AG04450 (cell line): ENCODE measurements at regions not wholly inside any gene's neighbourhood (a gene's known extent, or its start where the extent isn't known, plus 50 kb on each side); places are given as distances from the start of the nearest gene placed in this dataset.

Experiments
- CTCF ChIA-PET: fragments of 300-600, 350-600 bp; formaldehyde crosslinking; extraction: SDS; loops from one replicate; lab custom pipeline; 2022; ENCODE audit warnings: antibody characterized with exemption, inconsistent platforms; lab: Charles Lee
- POLR2A ChIA-PET: fragments of 350-600 bp; formaldehyde crosslinking; extraction: SDS; loops from one replicate; lab custom pipeline; 2021; ENCODE audit warnings: antibody characterized with exemption, inconsistent platforms; lab: Yijun Ruan, JAX
- DNase-seq: peaks from one replicate; pipeline ENCODE4 v3.0.0-alpha.2; 2011; ENCODE audit warnings: low read depth, low spot score
- H3K27ac ChIP-seq: one replicate; pipeline ENCODE4 v1.5.1; 2012; ENCODE audit warnings: low read depth, low read length, control low read depth
- H3K27me3 ChIP-seq: one replicate; pipeline ENCODE4 v1.6.0; 2012; ENCODE audit warnings: low read length; ENCODE audit not compliant: control insufficient read depth, insufficient read depth
- H3K4me3 ChIP-seq: 2 replicates; pipeline ENCODE4 v1.5.1; 2011; ENCODE audit warnings: mild to moderate bottlenecking, low read depth, low read length, control low read depth
- H3K9me3 ChIP-seq: 2 replicates; pipeline ENCODE4 v1.5.1; 2012; ENCODE audit warnings: low read length; ENCODE audit not compliant: control insufficient read depth, insufficient read depth
- CTCF ChIP-seq: IDR thresholded peaks from 2 replicates; pipeline ENCODE4 v1.5.1; 2011; ENCODE audit warnings: low read depth, low read length, control low read depth, inconsistent platforms

- ChIA-PET POLR2A (no interaction called here), CTCF (no interaction called here)
- Histone ChIP-seq H3K9me3 (no peaks in the 10 kb centered on the region), H3K27ac (no peak overlapping the region), H3K27me3 (peaks cover 9% of the 10 kb centered on the region), H3K4me3 (no peak overlapping the region)
- no peak for DNase-seq
- TF ChIP-seq CTCF, result no peak
These were observed 87.0 kb upstream of the ATG10 start for GRCh38 chr5:81884871-81885270.

- H3K4me3 ChIP-seq, result no peak overlapping the region
- ChIA-PET POLR2A (no interaction called here), CTCF (no interaction called here)
- H3K9me3 ChIP-seq, result no peaks in the 10 kb centered on the region
- no peak for DNase-seq
- H3K27ac ChIP-seq, result no peak overlapping the region
- no peak for TF ChIP-seq CTCF
- peaks cover 12% of the 10 kb centered on the region for H3K27me3 ChIP-seq
These were observed 88.5 kb upstream of the ATG10 start for GRCh38 chr5:81883371-81883770.

- CTCF ChIA-PET, result no interaction called here
- no peak for TF ChIP-seq CTCF
- Histone ChIP-seq H3K27me3 (peaks cover 12% of the 10 kb centered on the region), H3K9me3 (no peaks in the 10 kb centered on the region), H3K27ac (no peak overlapping the region), H3K4me3 (no peak overlapping the region)
- POLR2A ChIA-PET, result no interaction called here
- no peak for DNase-seq
These were observed 90.2 kb upstream of the ATG10 start for GRCh38 chr5:81881595-81881994.

GRCh38 chr5:81879936-81880335, 91.9 kb upstream of the ATG10 start:
- H3K9me3 ChIP-seq, result no peaks in the 10 kb centered on the region
- POLR2A ChIA-PET, result no interaction called here
- CTCF ChIA-PET, result no interaction called here
- no peak overlapping the region for H3K27ac ChIP-seq
- peaks cover 12% of the 10 kb centered on the region for H3K27me3 ChIP-seq
- TF ChIP-seq CTCF, result no peak
- DNase-seq, result no peak
- no peak overlapping the region for H3K4me3 ChIP-seq

- POLR2A ChIA-PET, result no interaction called here
- DNase-seq, result no peak
- Histone ChIP-seq H3K9me3 (no peaks in the 10 kb centered on the region), H3K27ac (no peak overlapping the region), H3K4me3 (no peak overlapping the region), H3K27me3 (peaks cover 10% of the 10 kb centered on the region)
- TF ChIP-seq CTCF, result no peak
- CTCF ChIA-PET, result no interaction called here
These were observed 93.5 kb upstream of the ATG10 start for GRCh38 chr5:81878333-81878732.
